PFSK-1 (cell line): ENCODE measurements at regions not wholly inside any gene's neighbourhood (a gene's known extent, or its start where the extent isn't known, plus 50 kb on each side); places are given as distances from the start of the nearest gene placed in this dataset.

Experiments used
- POLR2AphosphoS5 ChIP-seq: IDR thresholded peaks from 2 replicates; pipeline ENCODE4 v1.6.1; 2012; ENCODE audit warnings: low read depth, mild to moderate bottlenecking, control low read depth, low read length, moderate library complexity
- REST ChIP-seq, 2 experiments: IDR thresholded peaks; 2 replicates each; pipeline versions ENCODE4 v1.6.1 to v1.8.0; 2011 to 2012; ENCODE audit warnings: low read depth in 2 of 2, low read length in 2 of 2, control low read depth in 1 of 2, inconsistent platforms in 1 of 2, mild to moderate bottlenecking in 1 of 2, moderate library complexity in 1 of 2; ENCODE audit not compliant: insufficient read depth in 1 of 2
- TAF1 ChIP-seq: IDR thresholded peaks from 2 replicates; pipeline ENCODE4 v1.6.1; 2012; ENCODE audit warnings: low read length, control low read depth, borderline replicate concordance; ENCODE audit not compliant: insufficient read depth

GRCh38 chr9:89724659-89725058 is 119.8 kb downstream of the GADD45G start:
- TF ChIP-seq POLR2AphosphoS5 (no peak), REST (IDR thresholded peaks at IDR 0.05; ENCODE audit: insufficient read depth in 1 of 2, low read depth in 2 of 2, low read length in 2 of 2) (no peak), TAF1 (no peak)
